SK-N-SH (cell line): ENCODE measurements at regions not wholly inside any gene's neighbourhood (a gene's known extent, or its start where the extent isn't known, plus 50 kb on each side); places are given as distances from the start of the nearest gene placed in this dataset.

Experiments used
- CTCF ChIP-seq: fragments of 200-600 bp; sonication (generic); IDR thresholded peaks from 2 replicates; pipeline ENCODE4 v1.6.1; 2017; ENCODE audit warnings: antibody characterized with exemption, mild to moderate bottlenecking, moderate library complexity
- EP300 ChIP-seq, 2 experiments: IDR thresholded peaks; 2 replicates each; pipeline versions ENCODE4 v1.4.0 to v1.6.1; 2012; ENCODE audit warnings: borderline replicate concordance in 1 of 2, low read depth in 1 of 2, low read length in 1 of 2
- MAX ChIP-seq: IDR thresholded peaks from 2 replicates; pipeline ENCODE4 v1.4.0; 2012; ENCODE audit warnings: low read depth
- NFIC ChIP-seq: IDR thresholded peaks from 2 replicates; pipeline ENCODE4 v1.4.0; 2012; ENCODE audit warnings: borderline replicate concordance
- NRF1 ChIP-seq: IDR thresholded peaks from 2 replicates; pipeline ENCODE4 v1.6.1; 2012; ENCODE audit warnings: low read depth, mild to moderate bottlenecking, low read length
- PBX3 ChIP-seq: IDR thresholded peaks from 2 replicates; pipeline ENCODE4; 2012
- RCOR1 ChIP-seq: fragments of 150-350 bp; IDR thresholded peaks from 2 replicates; pipeline ENCODE4 v1.6.1; 2017; ENCODE audit warnings: antibody characterized with exemption, low read length
- REST ChIP-seq: IDR thresholded peaks from 2 replicates; pipeline ENCODE4 v1.6.1; 2012; ENCODE audit warnings: mild to moderate bottlenecking, low read depth, low read length, moderate library complexity
- SMC3 ChIP-seq: IDR thresholded peaks from 2 replicates; pipeline ENCODE4 v1.6.1; 2012; ENCODE audit warnings: low read depth, low read length, improper control_type of control experiment
- TAF1 ChIP-seq: IDR thresholded peaks from 2 replicates; pipeline ENCODE4 v1.6.1; 2012; ENCODE audit warnings: low read depth, mild to moderate bottlenecking, low read length, moderate library complexity, borderline replicate concordance
- TEAD4 ChIP-seq: IDR thresholded peaks from 2 replicates; pipeline ENCODE4 v1.4.0; 2012; ENCODE audit warnings: mild to moderate bottlenecking, borderline replicate concordance; ENCODE audit not compliant: insufficient read depth
- USF1 ChIP-seq: IDR thresholded peaks from 2 replicates; pipeline ENCODE4 v1.4.0; 2012; ENCODE audit warnings: low read depth, borderline replicate concordance
- YY1 ChIP-seq: IDR thresholded peaks from 2 replicates; pipeline ENCODE4 v1.4.0; 2012; ENCODE audit warnings: low read depth, mild to moderate bottlenecking

GRCh38 chr15:29369261-29369660 is 99.6 kb upstream of the NSMCE3 start:
- TF ChIP-seq RCOR1: no peak
- TF ChIP-seq PBX3: no peak
- TF ChIP-seq NRF1: no peak
- no peak for TF ChIP-seq CTCF
- TF ChIP-seq MAX: no peak
- no peak for TF ChIP-seq REST
- no peak for TF ChIP-seq TEAD4
- TF ChIP-seq EP300 (IDR thresholded peaks at IDR 0.05; ENCODE audit: borderline replicate concordance in 1 of 2, low read depth in 1 of 2, low read length in 1 of 2): no peak
- TF ChIP-seq NFIC: no peak
- TF ChIP-seq USF1: no peak
- no peak for TF ChIP-seq TAF1
- TF ChIP-seq SMC3: no peak
- TF ChIP-seq YY1: no peak
